Fibroblast of pulmonary artery (primary cell): ENCODE measurements at regions not wholly inside any gene's neighbourhood (a gene's known extent, or its start where the extent isn't known, plus 50 kb on each side); places are given as distances from the start of the nearest gene placed in this dataset.
A peak's percentile ranks its signal among the peaks of the same experiment; 100 is the strongest.

Experiments used
- DNase-seq: peaks from one replicate; pipeline ENCODE4 v3.0.0-alpha.2; 2010; ENCODE audit warnings: low read depth
- H3K4me3 ChIP-seq: replicated peaks from 2 replicates; pipeline ENCODE4 v1.5.1; 2011; ENCODE audit warnings: low read depth, mild to moderate bottlenecking, control low read depth, low read length, moderate library complexity
- TF ChIP-seq, protein P1 (sequence below): IDR thresholded peaks from 2 replicates; pipeline ENCODE4 v1.5.1; 2011; ENCODE audit warnings: mild to moderate bottlenecking, control low read depth, low read length, inconsistent platforms; ENCODE audit errors: missing control alignments

DNA sequence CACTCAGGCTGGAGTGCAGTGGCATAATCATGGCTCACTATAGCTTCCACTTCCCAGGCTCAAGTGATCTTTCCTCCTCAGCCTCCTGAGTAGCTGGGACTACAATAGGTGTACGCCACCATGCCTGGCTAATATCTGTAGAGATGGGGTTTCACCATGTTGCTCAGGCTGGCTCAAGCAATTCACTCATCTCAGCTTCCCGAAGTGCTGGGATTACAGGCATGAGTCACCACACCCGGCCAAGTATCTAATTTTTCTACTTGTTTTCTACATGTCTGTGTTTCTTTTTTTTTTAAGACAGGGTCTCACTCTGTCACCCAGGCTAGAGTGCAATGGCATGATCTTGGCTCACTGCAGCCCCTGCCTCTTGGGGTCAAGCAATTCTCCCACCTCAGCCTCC is 119.7 kb upstream of the MED13L start:
- TF ChIP-seq, protein P1, sequence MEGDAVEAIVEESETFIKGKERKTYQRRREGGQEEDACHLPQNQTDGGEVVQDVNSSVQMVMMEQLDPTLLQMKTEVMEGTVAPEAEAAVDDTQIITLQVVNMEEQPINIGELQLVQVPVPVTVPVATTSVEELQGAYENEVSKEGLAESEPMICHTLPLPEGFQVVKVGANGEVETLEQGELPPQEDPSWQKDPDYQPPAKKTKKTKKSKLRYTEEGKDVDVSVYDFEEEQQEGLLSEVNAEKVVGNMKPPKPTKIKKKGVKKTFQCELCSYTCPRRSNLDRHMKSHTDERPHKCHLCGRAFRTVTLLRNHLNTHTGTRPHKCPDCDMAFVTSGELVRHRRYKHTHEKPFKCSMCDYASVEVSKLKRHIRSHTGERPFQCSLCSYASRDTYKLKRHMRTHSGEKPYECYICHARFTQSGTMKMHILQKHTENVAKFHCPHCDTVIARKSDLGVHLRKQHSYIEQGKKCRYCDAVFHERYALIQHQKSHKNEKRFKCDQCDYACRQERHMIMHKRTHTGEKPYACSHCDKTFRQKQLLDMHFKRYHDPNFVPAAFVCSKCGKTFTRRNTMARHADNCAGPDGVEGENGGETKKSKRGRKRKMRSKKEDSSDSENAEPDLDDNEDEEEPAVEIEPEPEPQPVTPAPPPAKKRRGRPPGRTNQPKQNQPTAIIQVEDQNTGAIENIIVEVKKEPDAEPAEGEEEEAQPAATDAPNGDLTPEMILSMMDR = no peak
- H3K4me3 ChIP-seq = no peak overlapping the region
- DNase-seq = peak; percentile 56

DNA sequence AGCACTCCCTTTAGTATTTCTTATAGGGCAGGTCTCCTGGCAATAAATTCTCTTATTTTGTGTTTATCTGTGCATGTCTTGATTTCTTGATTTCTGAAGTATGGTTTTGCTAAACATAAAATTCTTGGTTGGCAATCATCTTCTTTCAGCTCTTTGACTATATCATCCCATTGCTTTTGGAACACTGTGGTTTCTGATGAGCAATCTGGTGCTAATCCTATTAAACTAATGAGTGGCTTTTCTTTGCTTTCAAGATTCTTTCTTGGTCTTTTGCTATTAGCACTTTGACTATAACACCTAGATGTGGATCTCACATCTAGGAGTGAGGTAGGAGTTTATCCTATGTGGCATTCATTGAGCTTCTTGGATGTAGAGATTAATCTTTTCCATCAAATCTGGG is 120.7 kb upstream of the MED13L start:
- H3K4me3 ChIP-seq = no peak overlapping the region
- no peak for DNase-seq
- TF ChIP-seq, protein P1 = no peak

DNA sequence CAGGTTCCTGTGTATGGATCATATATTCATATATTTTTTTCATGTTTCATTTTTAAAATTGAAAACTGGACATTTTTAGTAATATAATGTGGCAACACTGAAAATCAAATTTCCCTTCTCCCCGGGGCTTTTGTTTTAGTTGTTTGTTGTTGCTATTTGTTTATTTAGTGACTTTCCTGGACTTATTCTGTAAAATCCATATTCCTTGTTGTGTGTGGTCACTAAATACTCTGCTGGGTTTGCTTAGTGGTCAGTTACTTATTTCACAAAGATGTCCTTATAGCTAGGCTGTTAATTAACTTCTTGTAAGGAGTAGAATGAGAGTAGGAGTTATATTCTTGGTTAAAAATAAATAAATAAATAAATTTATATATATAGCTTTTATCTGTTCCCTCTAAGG is 121.6 kb upstream of the MED13L start:
- H3K4me3 ChIP-seq = no peak overlapping the region
- DNase-seq = no peak
- TF ChIP-seq, protein P1 = no peak

DNA sequence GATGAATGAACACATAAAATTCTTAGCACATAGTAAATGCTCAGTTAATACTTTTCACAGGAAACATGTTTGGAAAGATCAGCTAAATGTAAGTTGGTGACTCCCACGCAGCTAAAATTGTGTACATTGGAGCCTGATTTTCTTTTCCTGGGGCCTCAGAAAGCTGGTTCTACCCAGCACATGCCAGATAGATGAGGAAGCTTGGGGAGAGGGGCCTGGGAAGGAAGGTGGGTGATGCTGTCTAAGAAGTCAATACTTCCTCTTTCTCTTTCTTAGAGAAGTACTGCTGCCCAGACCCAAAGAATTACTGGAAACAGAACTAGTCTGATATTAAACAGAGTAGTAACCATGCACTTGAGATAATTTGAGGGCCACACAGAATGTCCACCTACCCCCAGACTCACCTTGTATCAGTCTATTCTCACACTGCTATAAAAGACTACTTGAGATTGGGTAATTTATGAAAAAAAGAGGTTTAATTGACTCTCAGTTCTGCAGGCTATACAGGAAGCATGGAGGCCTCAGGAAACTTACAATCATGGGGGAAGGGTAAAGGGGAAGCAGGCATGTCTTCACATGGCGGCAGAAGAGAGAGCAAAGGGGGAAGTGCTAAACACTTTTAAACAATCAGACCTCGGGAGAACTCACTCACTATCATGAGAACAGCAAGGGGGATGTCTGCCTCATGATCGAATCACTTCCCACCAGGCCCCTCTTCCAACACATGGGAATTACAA is 123.3 kb upstream of the MED13L start:
- DNase-seq = no peak
- H3K4me3 ChIP-seq = no peak overlapping the region
- TF ChIP-seq, protein P1 = no peak

DNA sequence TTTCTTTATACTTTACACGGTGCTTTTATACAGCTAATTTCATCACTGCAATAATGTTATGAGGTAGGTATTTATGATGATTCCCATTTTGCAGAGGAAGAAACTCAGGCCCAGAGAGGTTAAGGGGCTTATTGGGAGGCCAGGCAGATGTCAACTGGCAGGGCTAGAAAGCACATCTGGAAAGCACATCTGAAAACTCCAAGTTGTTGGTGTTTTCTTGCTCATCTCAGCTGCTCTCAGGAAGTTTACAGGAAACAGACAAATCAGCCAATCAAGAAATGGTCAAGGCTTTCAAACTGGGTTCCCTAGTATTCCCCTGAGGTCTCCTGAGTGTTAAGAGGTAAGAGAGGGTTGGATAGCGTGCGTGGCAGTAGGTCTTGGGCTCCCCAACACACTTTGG is 124.1 kb upstream of the MED13L start:
- TF ChIP-seq, protein P1 = no peak
- H3K4me3 ChIP-seq = no peak overlapping the region
- DNase-seq = no peak

DNA sequence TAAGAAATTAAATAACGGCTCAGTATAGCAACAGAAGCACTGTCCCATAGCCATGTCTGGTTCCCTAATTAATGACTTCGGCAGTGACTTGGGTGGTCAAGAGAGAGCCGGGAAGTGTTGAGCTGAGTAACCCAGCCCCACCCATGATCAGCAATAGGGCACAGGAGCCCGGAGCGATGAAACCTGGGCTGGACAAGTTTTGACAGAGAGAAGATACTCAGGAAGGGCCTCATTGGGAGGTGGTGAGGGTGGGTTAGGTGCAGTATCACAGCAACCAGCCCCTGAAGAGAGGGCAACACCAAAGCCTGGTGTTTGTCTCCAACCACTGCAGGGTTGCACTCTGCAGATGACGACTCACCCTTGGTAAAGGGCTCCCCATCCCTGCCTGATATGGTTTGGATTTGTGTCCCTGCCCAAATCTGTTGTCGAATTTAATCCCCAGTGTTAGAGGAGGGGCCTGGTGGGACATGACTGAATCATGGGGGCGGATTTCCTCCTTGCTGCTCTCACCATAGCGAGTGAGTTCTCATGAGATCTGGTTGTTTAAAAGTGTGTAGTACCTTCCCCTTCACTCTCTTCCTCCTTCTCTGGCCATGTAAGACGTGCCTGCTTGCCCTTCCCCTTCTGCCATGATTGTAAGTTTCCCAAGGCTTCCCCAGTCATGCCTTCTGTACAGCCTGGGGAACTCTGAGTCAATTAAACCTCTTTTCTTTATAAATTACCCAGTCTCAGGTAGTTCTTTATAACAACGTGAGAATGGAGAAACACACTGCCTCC is 124.9 kb upstream of the MED13L start:
- DNase-seq = no peak
- H3K4me3 ChIP-seq = no peak overlapping the region
- TF ChIP-seq, protein P1 = no peak
